Liver (tissue), 8 donors: ENCODE measurements at regions not wholly inside any gene's neighbourhood (a gene's known extent, or its start where the extent isn't known, plus 50 kb on each side); places are given as distances from the start of the nearest gene placed in this dataset.

Experiments used
- DNase-seq: peaks from one replicate; pipeline ENCODE4 v3.0.0-alpha.2; 2017; ENCODE audit warnings: low spot score
- H3K27ac ChIP-seq, 2 donors: one replicate each; pipeline ENCODE4 v1.7.0; 2013; ENCODE audit warnings: inconsistent platforms in 2 of 2, low read length in 2 of 2, control low read depth in 1 of 2, low read depth in 1 of 2, mild to moderate bottlenecking in 1 of 2
- H3K27me3 ChIP-seq, 4 donors: one replicate each; pipeline versions ENCODE4 v1.6.1 to v1.7.0; 2013; ENCODE audit warnings: low read length in 3 of 4, inconsistent platforms in 1 of 4, mild to moderate bottlenecking in 1 of 4, moderate library complexity in 1 of 4; ENCODE audit not compliant: control insufficient read depth in 4 of 4, insufficient read depth in 4 of 4
- H3K36me3 ChIP-seq, 4 donors: one replicate each; pipeline versions ENCODE4 v1.6.1 to v1.7.0; 2013; ENCODE audit warnings: low read length in 3 of 4, mild to moderate bottlenecking in 3 of 4, low read depth in 1 of 4, moderate library complexity in 1 of 4; ENCODE audit not compliant: control insufficient read depth in 4 of 4, insufficient read depth in 3 of 4
- H3K4me1 ChIP-seq, 4 donors: one replicate each; pipeline versions ENCODE4 v1.6.1 to v1.7.0; 2013; ENCODE audit warnings: low read length in 3 of 4, mild to moderate bottlenecking in 3 of 4, moderate library complexity in 1 of 4; ENCODE audit not compliant: control insufficient read depth in 4 of 4, insufficient read depth in 4 of 4
- H3K4me3 ChIP-seq, 3 donors: one replicate each; pipeline versions ENCODE4 v1.6.1 to v1.7.0; 2013; ENCODE audit warnings: low read length in 3 of 3, control low read depth in 1 of 3, low read depth in 1 of 3, mild to moderate bottlenecking in 1 of 3
- H3K9ac ChIP-seq, 2 donors: one replicate each; pipeline ENCODE4 v1.7.0; 2013; ENCODE audit warnings: low read length in 2 of 2, mild to moderate bottlenecking in 2 of 2, moderate library complexity in 2 of 2, control low read depth in 1 of 2, low read depth in 1 of 2
- H3K9me3 ChIP-seq, 4 donors: one replicate each; pipeline versions ENCODE4 v1.6.1 to v1.7.0; 2013; ENCODE audit warnings: low read length in 3 of 4; ENCODE audit not compliant: control insufficient read depth in 4 of 4
- CTCF ChIP-seq: fragments of 150-350 bp; IDR thresholded peaks from 2 replicates; pipeline ENCODE4 v1.5.1; 2017; ENCODE audit warnings: improper control_type of control experiment, low read depth, low read length; ENCODE audit not compliant: missing input control
- EGR1 ChIP-seq, 2 donors: IDR thresholded peaks; 2 replicates each; pipeline ENCODE4 v1.6.1; 2016 to 2018; ENCODE audit warnings: antibody characterized with exemption in 2 of 2, low read depth in 2 of 2
- FOXA1 ChIP-seq: IDR thresholded peaks from 2 replicates; pipeline ENCODE4 v1.6.1; 2016; ENCODE audit warnings: antibody characterized with exemption
- HNF4A ChIP-seq, 2 donors: conservative IDR thresholded peaks; 2 replicates each; pipeline ENCODE4 v1.6.1; 2016; ENCODE audit warnings: antibody characterized with exemption in 2 of 2, mild to moderate bottlenecking in 2 of 2
- JUND ChIP-seq, 2 donors: IDR thresholded peaks; 2 replicates each; pipeline ENCODE4 v1.6.1; 2016; ENCODE audit warnings: antibody characterized with exemption in 2 of 2
- NR2F2 ChIP-seq: IDR thresholded peaks from 2 replicates; pipeline ENCODE4 v1.6.1; 2016; ENCODE audit warnings: antibody characterized with exemption
- RAD21 ChIP-seq, 2 donors: IDR thresholded peaks; 2 replicates each; pipeline ENCODE4 v1.6.1; 2016; ENCODE audit warnings: antibody characterized with exemption in 2 of 2, mild to moderate bottlenecking in 2 of 2
- RXRA ChIP-seq, 2 donors: IDR thresholded peaks; 2 replicates each; pipeline ENCODE4 v1.6.1; 2017 to 2018; ENCODE audit warnings: antibody characterized with exemption in 2 of 2, mild to moderate bottlenecking in 1 of 2
- SP1 ChIP-seq: IDR thresholded peaks from 2 replicates; pipeline ENCODE4 v1.6.1; 2018; ENCODE audit warnings: antibody characterized with exemption, mild to moderate bottlenecking
- TAF1 ChIP-seq: conservative IDR thresholded peaks from 2 replicates; pipeline ENCODE4 v1.6.1; 2016; ENCODE audit warnings: antibody characterized with exemption, mild to moderate bottlenecking
- ZBTB33 ChIP-seq: IDR thresholded peaks from 2 replicates; pipeline ENCODE4 v1.6.1; 2016; ENCODE audit warnings: antibody characterized with exemption
- WGBS: extraction: QIAGEN DNeasy Blood & Tissue Kit; methylation state at CpG from one replicate; pipeline ENCODE4 v1.1.7; 2013; 5-methylcytosine and 5-hydroxymethylcytosine counted together
- TF ChIP-seq, protein P1 (sequence below): IDR thresholded peaks from 2 replicates; pipeline ENCODE4 v1.6.1; 2016; ENCODE audit warnings: antibody characterized with exemption
- TF ChIP-seq, protein P2 (sequence below): IDR thresholded peaks from 2 replicates; pipeline ENCODE4 v1.6.1; 2016; ENCODE audit warnings: antibody characterized with exemption, mild to moderate bottlenecking
- TF ChIP-seq, protein P3 (sequence below): IDR thresholded peaks from 2 replicates; pipeline ENCODE4 v1.6.1; 2016; ENCODE audit warnings: antibody characterized with exemption
- donor health status: healthy.
- donor health status: healthy.
- donor health status: healthy.
- donor health status: healthy.
- donor health status: healthy.

DNA sequence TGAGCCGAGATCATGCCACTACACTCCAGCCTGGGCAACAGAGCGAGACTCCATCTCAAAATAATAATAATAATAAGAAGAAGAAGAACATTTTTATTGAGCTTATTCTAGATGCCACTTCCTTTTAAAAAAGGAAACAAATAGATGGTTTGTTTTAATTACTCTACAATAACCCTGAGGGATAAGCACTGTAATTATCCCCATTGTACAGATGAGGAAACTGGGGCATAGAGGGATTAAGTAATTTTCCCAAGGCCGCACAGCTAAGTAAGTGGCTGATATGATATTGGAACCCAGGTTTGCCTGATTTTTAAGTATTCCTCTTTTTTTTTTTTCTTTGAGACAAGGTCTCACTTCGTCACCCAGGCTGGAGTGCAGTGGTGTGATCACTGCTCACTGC is 58.5 kb upstream of the LRIG2 start:
- 95% methylated on average over 4 of the region's 4 CpGs for WGBS
- Histone ChIP-seq H3K36me3 (no peaks in the 10 kb centered on the region), H3K9ac (no peak overlapping the region), H3K4me1 (peaks cover 2 to 9% (median 4%) of the 10 kb centered on the region in 4 donors), H3K9me3 (no peaks in the 10 kb centered on the region), H3K4me3 (no peak overlapping the region), H3K27me3 (no peaks in the 10 kb centered on the region), H3K27ac (no peak overlapping the region)
- TF ChIP-seq EGR1 (IDR thresholded peaks at IDR 0.05; ENCODE audit: low read depth in 2 of 2) (no peak), SP1 (no peak), RXRA (IDR thresholded peaks at IDR 0.05) (no peak), HNF4A (conservative IDR thresholded peaks at IDR 0.05) (no peak), ZBTB33 (no peak), NR2F2 (no peak), TAF1 (no peak), RAD21 (IDR thresholded peaks at IDR 0.05) (no peak), CTCF (no peak)
- TF ChIP-seq, protein P1, sequence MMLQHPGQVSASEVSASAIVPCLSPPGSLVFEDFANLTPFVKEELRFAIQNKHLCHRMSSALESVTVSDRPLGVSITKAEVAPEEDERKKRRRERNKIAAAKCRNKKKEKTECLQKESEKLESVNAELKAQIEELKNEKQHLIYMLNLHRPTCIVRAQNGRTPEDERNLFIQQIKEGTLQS = no peak
- DNase-seq = no peak

GRCh38 chr1:113018911-113019310 is 54.1 kb upstream of the LRIG2 start:
- WGBS = 88% methylated on average over 1 of the region's 1 CpG
- H3K9ac ChIP-seq = no peak overlapping the region

More at GRCh38 chr1:113018911-113019310, 54.1 kb upstream of the LRIG2 start:
- H3K4me3 ChIP-seq = no peak overlapping the region
- no peak overlapping the region for H3K27ac ChIP-seq
- no peaks in the 10 kb centered on the region for H3K27me3 ChIP-seq
- DNase-seq = no peak
- H3K9me3 ChIP-seq = no peaks in the 10 kb centered on the region
- H3K4me1 ChIP-seq = peaks cover 4 to 14% (median 9%) of the 10 kb centered on the region in 4 donors
- H3K36me3 ChIP-seq = no peaks in the 10 kb centered on the region
- TF ChIP-seq NR2F2 = no peak
- no peak for TF ChIP-seq EGR1 (IDR thresholded peaks at IDR 0.05; ENCODE audit: low read depth in 2 of 2)
- no peak for TF ChIP-seq FOXA1
- TF ChIP-seq HNF4A (conservative IDR thresholded peaks at IDR 0.05) = no peak
- TF ChIP-seq SP1 = no peak
- TF ChIP-seq, protein P2, sequence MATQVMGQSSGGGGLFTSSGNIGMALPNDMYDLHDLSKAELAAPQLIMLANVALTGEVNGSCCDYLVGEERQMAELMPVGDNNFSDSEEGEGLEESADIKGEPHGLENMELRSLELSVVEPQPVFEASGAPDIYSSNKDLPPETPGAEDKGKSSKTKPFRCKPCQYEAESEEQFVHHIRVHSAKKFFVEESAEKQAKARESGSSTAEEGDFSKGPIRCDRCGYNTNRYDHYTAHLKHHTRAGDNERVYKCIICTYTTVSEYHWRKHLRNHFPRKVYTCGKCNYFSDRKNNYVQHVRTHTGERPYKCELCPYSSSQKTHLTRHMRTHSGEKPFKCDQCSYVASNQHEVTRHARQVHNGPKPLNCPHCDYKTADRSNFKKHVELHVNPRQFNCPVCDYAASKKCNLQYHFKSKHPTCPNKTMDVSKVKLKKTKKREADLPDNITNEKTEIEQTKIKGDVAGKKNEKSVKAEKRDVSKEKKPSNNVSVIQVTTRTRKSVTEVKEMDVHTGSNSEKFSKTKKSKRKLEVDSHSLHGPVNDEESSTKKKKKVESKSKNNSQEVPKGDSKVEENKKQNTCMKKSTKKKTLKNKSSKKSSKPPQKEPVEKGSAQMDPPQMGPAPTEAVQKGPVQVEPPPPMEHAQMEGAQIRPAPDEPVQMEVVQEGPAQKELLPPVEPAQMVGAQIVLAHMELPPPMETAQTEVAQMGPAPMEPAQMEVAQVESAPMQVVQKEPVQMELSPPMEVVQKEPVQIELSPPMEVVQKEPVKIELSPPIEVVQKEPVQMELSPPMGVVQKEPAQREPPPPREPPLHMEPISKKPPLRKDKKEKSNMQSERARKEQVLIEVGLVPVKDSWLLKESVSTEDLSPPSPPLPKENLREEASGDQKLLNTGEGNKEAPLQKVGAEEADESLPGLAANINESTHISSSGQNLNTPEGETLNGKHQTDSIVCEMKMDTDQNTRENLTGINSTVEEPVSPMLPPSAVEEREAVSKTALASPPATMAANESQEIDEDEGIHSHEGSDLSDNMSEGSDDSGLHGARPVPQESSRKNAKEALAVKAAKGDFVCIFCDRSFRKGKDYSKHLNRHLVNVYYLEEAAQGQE = no peak
- TF ChIP-seq RXRA (IDR thresholded peaks at IDR 0.05) = no peak
- TF ChIP-seq JUND (IDR thresholded peaks at IDR 0.05) = no peak
- TF ChIP-seq TAF1 = no peak
- TF ChIP-seq, protein P3, sequence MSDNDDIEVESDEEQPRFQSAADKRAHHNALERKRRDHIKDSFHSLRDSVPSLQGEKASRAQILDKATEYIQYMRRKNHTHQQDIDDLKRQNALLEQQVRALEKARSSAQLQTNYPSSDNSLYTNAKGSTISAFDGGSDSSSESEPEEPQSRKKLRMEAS = no peak
- TF ChIP-seq, protein P1 = no peak
